ENCODE measurements at regions not wholly inside any gene's neighbourhood (a gene's known extent, or its start where the extent isn't known, plus 50 kb on each side); places are given as distances from the start of the nearest gene placed in this dataset.

DNA sequence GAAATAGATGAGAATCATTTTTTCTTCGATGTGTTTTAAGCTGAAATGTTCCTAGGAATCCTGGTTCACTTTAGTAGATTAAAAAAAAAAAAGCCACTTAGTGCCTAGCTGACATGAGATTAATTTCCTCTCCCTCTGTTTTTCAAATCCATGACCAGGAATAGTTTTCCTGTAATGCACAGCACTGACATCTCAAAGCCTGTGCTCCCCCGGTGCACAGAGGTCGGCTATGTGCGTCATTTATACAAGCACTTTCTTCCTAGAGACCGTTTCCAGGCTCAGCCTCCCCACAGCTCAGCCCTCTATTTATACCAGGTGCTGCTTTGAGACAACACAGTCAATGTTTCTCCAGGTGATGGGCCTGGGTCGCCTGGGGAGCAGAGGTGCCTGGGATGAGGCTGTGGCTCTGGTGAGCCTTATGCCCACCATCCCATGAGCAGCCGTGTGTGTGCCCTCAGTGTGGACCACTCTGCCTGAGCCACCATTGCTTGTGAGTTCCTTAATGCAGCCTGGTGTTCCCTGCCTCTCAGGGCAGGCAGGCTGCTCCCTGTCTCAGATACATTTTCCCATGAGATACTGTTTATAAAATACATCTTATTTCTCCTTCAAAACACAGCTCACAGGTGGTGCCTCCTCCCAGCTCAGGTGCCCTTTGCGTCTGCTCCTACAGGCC is 515.7 kb upstream of the HS6ST1 start:
- TF ChIP-seq, protein P1, sequence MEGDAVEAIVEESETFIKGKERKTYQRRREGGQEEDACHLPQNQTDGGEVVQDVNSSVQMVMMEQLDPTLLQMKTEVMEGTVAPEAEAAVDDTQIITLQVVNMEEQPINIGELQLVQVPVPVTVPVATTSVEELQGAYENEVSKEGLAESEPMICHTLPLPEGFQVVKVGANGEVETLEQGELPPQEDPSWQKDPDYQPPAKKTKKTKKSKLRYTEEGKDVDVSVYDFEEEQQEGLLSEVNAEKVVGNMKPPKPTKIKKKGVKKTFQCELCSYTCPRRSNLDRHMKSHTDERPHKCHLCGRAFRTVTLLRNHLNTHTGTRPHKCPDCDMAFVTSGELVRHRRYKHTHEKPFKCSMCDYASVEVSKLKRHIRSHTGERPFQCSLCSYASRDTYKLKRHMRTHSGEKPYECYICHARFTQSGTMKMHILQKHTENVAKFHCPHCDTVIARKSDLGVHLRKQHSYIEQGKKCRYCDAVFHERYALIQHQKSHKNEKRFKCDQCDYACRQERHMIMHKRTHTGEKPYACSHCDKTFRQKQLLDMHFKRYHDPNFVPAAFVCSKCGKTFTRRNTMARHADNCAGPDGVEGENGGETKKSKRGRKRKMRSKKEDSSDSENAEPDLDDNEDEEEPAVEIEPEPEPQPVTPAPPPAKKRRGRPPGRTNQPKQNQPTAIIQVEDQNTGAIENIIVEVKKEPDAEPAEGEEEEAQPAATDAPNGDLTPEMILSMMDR (IDR thresholded peaks at IDR 0.05; ENCODE audit: low read depth, low read length, missing control alignments), result no peak
- in situ Hi-C loops (cut with HindIII; ENCODE audit: low pct_ligation_motif_present, low sequenced_read_pairs), result no loop called here
- Histone ChIP-seq H3K27me3 (replicated peaks) (no peaks in the 10 kb centered on the region), H3K36me3 (replicated peaks) (no peaks in the 10 kb centered on the region), H3K27ac (no peak overlapping the region), H3K4me3 (ENCODE audit: low read depth, low read length) (no peak overlapping the region)
- DNase-seq, result no peak

DNA sequence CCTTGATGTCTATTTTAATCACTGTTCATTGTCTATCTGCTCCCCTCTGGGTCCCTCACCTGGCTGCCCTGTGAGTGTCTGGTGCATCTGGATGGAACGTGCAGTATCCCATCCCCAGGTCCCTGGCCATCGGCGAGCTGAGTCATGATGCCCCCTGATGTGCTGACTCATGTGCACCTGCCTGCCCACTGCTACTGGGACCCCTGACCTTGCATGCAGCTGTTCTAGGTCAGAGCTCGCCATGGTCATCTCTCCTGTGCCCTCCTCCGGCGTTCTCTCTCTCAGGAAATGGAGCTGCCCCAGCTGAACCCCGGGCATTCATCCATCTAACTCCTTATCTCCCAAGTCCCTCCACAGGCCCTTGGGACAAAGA is 516.2 kb upstream of the HS6ST1 start:
- Histone ChIP-seq H3K36me3 (replicated peaks) (no peaks in the 10 kb centered on the region), H3K27me3 (replicated peaks) (no peaks in the 10 kb centered on the region), H3K4me3 (ENCODE audit: low read depth, low read length) (no peak overlapping the region), H3K27ac (no peak overlapping the region)
- in situ Hi-C loops (cut with HindIII; ENCODE audit: low pct_ligation_motif_present, low sequenced_read_pairs), result no loop called here
- TF ChIP-seq, protein P1 (IDR thresholded peaks at IDR 0.05; ENCODE audit: low read depth, low read length, missing control alignments), result no peak
- no peak for DNase-seq

DNA sequence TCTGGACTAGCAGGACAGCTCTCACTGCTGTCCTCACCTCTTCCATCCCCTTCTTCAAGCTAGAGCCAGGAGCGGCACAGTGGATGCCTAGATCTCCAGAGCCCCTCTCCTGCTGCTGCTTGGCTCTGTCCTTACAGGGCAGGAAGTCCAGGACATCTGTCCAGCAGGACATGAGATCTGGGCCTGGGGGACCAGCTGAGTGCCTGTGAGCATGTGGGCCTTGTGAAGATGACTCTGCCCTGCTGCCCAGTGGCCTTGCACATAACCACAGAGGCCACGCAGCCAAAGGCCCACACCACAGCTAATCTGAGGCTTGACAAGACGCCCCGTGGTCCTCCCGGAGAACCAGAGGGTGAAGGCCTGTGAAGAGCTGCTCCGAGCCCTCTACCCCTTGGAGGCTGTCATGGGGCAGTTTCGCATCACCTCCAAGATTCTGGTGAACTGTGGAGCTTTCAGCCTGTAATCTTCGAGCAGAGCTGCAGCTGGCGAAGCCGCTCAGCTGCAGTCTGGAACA is 516.7 kb upstream of the HS6ST1 start:
- Histone ChIP-seq H3K27me3 (replicated peaks) (no peaks in the 10 kb centered on the region), H3K36me3 (replicated peaks) (no peaks in the 10 kb centered on the region), H3K27ac (no peak overlapping the region), H3K4me3 (ENCODE audit: low read depth, low read length) (no peak overlapping the region)
- TF ChIP-seq, protein P1 (IDR thresholded peaks at IDR 0.05; ENCODE audit: low read depth, low read length, missing control alignments), result no peak
- DNase-seq, result no peak
- in situ Hi-C loops (cut with HindIII; ENCODE audit: low pct_ligation_motif_present, low sequenced_read_pairs), result no loop called here

DNA sequence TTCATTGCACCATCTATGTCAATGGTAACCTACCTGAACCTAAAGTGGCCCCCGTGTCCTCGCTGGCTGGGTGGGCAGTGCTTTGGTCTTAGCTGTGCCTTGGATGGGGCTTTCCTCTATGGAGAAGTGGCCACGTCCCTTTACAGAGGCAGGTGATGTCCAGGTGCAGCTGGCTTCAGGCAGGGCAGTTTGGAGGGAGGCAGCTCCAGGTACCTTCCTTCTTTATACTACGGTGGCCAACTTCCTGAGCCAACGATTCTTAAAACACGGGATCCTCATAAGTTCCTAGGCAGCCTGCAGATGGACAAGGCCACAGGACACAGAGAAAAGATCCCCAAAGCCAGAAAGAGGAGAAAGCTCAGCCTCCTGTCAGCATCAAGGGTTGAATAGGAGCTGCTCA is 517.3 kb upstream of the HS6ST1 start:
- Histone ChIP-seq H3K27me3 (replicated peaks) (no peaks in the 10 kb centered on the region), H3K4me3 (ENCODE audit: low read depth, low read length) (no peak overlapping the region), H3K36me3 (replicated peaks) (no peaks in the 10 kb centered on the region), H3K27ac (no peak overlapping the region)
- in situ Hi-C loops (cut with HindIII; ENCODE audit: low pct_ligation_motif_present, low sequenced_read_pairs), result no loop called here
- TF ChIP-seq, protein P1 (IDR thresholded peaks at IDR 0.05; ENCODE audit: low read depth, low read length, missing control alignments), result no peak
- DNase-seq, result no peak

DNA sequence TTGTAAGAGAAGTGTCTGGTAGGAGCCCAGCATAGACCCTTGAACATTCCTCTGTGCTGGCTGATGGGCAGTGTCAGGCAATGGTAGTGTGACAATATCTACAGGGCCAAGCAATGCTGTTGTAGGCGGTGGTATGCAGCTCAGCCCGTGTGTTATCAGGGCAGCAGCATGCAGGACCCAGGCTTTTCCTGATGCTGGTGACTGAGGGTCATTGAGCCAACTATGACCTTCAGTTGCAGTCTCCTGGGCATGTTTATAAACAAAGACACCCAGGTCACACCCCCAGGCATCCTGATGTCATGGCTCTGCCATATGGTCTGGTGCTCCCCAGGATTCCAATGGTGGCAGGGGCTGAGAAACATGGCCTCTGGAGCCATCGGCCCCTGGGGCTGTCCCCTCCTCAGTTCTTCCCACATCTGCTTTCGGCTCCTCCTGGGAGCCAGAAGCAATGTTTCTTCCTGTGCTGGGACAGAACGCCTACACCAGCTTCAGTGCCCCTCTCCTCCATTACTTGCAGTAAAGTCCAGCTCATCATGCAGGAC is 518.0 kb upstream of the HS6ST1 start:
- TF ChIP-seq, protein P1 (IDR thresholded peaks at IDR 0.05; ENCODE audit: low read depth, low read length, missing control alignments), result no peak
- H3K4me3 ChIP-seq (ENCODE audit: low read depth, low read length), result no peak overlapping the region
- no peaks in the 10 kb centered on the region for H3K36me3 ChIP-seq (replicated peaks)
- H3K27ac ChIP-seq, result no peak overlapping the region
- DNase-seq, result no peak
- in situ Hi-C loops (cut with HindIII; ENCODE audit: low pct_ligation_motif_present, low sequenced_read_pairs), result no loop called here
- no peaks in the 10 kb centered on the region for H3K27me3 ChIP-seq (replicated peaks)

DNA sequence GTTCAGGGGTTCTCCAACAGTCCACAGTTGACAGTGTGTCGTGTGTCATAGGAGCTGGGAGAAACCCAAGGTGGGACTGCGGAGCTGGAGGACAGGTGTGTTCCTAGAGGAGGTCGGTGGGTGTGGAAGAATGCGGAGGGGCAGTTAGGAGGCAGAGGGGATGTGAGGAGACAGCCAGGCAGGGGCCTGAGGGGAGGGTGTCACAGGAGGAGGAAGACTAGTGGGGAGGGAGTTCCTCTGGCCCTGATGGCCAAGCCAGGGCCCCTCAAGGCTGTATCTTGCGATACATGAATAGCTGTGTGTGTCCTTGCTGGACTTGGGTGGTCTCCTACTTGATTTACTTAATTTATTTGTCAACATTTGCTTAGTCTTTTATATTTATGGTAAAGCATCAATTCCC is 519.6 kb upstream of the HS6ST1 start:
- no peak overlapping the region for H3K4me3 ChIP-seq (ENCODE audit: low read depth, low read length)
- no peak for DNase-seq
- TF ChIP-seq, protein P1 (IDR thresholded peaks at IDR 0.05; ENCODE audit: low read depth, low read length, missing control alignments), result no peak
- in situ Hi-C loops (cut with HindIII; ENCODE audit: low pct_ligation_motif_present, low sequenced_read_pairs), result no loop called here
- no peaks in the 10 kb centered on the region for H3K36me3 ChIP-seq (replicated peaks)
- H3K27ac ChIP-seq, result no peak overlapping the region
- no peaks in the 10 kb centered on the region for H3K27me3 ChIP-seq (replicated peaks)

Data from brain microvascular endothelial cell (primary cell).